ENCODE measurements at regions not wholly inside any gene's neighbourhood (a gene's known extent, or its start where the extent isn't known, plus 50 kb on each side); places are given as distances from the start of the nearest gene placed in this dataset.

DNA sequence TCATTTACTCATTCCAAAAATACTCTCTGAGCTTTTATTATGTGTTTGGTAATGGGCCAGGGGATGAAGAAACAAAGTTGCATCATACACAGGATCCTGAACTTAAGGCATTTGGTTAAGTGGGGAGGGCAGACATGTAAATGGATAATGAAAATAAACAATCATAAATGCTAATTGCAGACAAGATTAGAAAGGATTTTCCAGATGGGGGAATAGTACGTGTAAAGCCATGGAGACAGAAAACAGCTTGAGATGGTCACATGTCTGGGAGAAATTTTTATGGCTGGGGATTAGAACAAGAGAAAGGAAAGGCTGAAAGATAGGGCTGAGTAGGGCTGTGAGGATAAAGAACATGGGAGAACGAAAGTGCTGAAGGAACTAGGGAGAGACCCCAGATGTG is 534.3 kb upstream of the LARGE1 start:
- DNase-seq, result no peak

DNA sequence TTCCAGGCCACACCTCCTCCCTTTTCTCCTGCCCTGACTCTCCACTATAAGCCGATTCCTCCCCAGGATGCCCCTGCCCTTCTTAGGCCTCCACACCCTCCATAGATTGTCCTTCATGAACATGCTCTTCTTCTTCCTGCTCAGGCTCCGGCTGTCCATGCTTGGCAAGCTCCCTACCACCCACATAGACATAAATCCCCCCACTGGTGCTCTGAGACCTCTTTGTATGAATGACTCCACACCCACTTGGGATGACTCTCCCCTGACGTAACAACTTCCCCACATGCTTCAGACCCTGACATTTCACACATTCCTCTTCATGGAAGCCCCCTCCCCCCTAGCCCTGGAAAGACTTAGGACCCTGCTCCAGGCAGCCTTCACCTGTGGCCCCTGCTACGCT is 542.5 kb upstream of the LARGE1 start:
- no peak for DNase-seq

- no peak for DNase-seq
These were observed 555.6 kb upstream of the LARGE1 start for GRCh38 chr22:34475886-34476285.

GRCh38 chr22:34476762-34477161 is 556.5 kb upstream of the LARGE1 start:
- DNase-seq, result no peak

DNA sequence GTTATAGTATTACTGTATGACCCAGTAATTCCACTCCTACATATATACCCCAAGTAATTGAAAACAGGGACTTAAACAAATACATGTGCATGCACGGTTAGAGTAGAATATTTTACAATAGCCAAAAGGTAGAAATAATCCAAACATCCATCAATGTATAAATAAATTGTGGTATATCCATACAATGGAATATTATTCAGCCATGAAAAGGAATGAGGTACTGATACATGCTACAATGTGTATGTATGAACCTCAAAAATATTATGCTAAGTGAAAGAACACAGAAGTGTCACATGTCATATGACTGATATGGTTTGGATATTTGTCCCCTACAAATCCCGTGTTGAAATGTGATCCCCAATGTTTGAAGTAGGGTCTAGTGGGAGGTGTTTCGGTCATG is 560.8 kb upstream of the LARGE1 start:
- DNase-seq, result no peak

DNA sequence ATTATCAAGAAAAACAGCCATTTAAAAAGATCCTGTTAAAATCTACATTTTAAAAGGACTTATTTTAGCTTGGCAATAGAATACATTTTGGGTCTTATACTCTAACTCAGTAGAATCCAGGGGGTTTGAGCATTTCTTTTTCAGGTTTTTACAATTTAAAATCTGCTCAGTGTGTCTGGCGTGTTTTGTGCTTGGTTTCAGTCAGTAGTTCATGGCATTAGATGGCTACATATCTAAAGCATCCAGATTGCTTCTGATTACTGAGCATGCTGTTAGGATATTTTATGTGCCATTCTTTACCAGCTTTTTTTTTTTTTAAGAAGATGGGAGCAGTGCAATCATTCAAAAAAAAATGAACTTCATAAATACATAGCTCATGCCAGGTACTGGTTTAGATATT is 566.1 kb upstream of the LARGE1 start:
- DNase-seq, result no peak

GRCh38 chr22:34489861-34490260 is 569.6 kb upstream of the LARGE1 start:
- no peak for DNase-seq

DNA sequence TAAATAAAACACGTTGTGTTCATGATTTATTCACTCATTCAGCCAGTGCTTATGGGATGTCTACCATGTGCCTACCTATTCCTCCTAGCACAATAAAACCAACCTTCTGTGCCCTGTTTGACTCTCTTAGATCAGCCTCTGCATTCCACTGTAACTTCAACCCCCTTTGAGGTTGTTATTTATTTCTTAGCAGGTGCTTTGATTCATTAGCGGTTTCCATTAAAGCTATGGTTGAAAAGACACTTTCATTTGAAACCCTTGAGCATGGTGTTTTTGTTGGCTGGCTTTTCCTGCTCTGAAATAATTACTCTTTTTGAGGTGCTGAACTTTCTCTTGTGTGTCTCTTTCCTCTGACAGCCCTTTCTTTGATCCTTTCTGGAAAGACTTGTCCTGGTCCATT is 570.6 kb upstream of the LARGE1 start:
- no peak for DNase-seq

DNA sequence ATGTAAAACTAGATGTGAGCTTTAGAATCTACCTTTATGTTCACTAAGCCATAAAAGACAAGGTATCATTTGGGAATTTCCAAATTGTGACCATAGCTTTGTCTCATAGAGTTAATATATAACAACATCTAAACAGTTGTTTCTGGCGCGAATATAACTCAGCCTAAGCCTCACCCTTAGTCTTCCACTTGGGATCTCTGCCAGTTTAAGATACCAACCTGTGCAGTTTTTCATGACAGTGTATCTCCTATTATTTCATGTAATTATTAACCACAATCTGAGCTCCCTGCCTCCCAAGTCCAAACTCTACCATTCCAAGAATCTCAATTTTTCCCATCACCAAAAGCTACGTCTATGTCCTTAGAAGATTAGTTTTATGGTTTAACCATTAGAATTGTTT is 572.5 kb upstream of the ISX start:
- no peak for DNase-seq

DNA sequence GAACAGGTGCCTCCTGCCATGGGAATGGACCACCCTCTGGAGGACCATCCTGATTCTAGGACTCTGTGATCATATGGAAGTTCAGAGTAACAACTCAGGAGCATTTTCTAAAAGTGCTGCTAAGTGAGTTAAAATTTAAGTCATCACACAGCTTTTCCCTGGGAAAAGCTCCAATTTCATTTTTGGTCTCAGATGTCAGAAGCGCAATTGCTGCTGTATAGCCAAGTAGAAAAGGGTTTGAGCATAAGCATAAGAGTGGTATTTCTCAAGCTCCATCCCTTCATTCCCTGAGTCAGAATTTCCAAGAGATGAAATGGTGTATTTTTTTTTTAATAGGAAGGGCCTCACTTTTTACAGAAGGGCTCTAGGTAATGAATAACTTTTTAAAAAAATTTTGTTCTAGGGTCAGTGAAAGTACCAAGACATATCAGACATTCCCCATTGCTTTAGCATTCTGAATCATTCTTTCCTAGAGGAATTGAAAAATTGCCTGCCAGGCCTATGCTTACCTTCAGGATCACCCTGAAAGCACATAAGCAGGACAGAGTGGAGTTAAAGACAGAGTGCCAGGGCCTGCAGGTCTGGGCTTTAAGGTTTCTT is 564.5 kb upstream of the ISX start:
- DNase-seq, result no peak

DNA sequence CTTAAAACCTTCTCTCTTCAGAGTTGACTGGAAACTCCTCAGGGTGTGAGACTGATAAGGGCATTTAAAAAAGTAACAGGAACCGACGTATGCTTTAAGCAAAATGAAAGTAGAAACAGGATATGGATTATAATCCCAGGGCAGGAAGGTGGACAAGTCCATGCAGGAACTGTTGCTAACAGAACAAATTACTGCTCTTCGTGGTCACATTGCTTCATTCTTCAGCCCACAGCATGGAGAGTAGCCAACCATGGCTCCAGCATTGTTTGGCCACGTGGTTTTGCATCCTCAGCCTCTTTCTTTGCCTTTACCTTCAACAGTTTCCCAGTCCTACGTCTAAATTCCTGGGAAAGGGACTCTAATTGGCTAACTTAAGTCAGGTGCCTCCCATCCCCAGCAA is 563.1 kb upstream of the ISX start:
- no peak for DNase-seq

- no peak for DNase-seq
These were observed 557.2 kb upstream of the ISX start for GRCh38 chr22:34508797-34509196.

DNA sequence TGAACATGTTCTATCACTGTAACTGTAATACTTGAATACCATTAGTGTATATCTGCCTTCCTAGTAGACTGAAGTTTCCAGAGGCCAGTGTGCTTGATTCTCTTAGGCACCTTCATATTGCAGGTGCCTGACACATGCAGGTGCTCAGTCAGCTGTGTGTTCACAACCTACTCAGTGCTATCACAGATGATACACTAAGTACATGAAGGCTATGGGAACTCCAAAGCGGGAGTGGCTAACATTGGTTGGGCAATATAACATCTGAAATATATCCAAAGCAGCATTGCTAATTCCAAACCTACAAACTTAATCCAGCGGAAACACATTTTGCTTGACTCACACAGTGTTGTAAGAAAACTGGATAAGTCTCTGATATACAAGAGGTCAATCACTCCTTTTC is 539.3 kb upstream of the ISX start:
- no peak for DNase-seq

DNA sequence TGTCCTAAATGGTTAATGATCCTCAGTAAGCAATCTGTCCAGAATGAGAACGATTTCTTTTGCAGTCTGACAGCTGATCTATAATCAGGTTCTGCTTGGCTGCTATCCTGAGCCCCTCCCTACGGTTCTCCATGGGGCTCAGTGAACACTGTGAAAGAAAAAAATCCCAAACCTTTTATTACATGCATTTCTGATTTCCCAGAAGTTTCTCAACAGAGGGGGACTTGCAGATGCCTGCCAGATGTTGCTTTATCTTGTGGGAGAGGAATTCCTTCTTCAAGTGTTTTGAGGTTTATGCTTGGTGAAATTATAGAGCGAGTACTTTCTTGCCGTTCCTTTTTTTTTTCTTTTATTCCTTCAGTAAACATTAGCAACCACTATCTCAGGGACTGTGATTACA is 531.9 kb upstream of the ISX start:
- no peak for DNase-seq

DNA sequence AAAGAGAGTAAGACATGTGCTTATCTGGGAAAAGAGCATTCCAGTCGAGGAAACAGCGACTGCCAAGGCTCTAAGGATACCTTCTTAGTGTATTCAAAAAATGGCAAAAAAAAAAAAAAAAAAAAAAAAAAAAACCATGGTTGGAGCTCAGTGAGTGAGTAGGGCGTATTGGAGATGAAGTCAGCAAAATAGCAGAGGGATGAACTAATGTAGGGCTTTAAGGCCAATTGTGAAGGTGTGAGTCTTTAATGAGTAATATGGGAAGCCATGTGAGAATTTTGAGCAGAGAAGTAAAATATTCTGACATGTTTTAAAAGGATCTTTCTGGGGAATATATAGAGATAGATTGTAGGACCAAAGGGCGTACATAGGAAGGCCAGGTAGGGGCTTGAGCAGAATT is 498.6 kb upstream of the ISX start:
- no peak for DNase-seq

GRCh38 chr22:34570408-34570807 is 495.6 kb upstream of the ISX start:
- no peak for DNase-seq

DNA sequence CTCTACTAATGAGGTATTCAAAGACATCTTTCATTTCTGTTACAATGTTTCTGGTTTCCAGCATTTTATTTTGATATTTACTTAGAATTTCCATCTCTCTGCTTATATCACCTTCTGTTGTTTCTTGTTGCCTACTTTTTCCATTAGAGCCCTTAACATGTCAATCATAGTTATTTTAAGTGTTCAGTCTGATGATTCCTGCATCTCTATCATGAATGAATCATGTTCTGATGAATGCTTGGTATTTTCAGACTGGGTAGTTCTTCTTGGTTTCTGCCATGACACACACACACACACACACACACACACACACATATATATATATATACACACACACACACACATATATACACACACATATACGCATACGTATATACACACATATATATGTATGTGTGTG is 486.4 kb upstream of the ISX start:
- DNase-seq, result no peak

DNA sequence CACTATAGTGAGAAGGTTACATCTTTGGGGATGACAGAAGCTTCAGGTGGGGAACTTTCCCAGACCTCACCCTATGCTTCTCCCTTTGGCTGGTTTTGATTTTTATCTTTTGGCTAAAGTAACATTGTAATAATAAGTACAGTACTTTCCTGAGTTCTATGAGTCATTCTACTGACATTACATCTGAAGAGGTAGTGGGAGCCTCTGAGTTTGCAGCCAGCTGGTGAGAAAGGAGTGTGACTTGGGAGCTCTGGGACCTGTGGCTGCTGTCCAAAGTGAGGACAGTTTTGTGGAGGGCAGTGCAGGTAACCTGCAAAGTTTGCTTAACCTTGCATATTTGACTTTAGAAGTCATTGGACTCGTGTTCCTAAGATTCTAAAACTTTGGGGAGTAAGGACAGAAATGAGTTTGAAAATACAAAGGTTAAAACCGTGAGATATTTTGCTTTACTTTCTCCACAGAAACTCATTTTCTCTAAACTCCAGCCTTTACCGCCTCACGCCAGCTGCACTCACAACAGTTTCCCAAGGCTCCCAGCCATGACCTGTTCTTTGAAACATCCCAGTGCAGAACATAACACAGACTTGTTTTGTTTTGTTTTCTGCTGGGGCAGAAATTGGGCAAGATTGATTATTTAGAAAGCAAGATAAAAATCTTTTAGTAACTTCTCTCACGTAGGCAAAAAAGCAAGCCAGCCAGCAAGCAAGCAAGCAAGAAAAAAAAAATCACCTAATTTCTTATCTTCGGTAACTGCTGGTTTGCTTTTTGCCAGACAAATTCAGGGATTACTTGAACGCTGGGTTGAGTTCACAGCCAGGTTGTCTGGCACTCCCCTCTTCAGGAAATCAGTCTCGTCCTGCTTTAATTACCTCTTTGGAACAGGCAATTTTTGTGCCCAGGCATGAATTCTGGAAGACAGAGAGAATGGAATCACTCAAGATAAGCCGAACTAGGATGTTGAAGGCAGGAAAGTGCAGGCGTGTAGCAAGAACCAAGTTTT is 478.3 kb upstream of the ISX start:
- DNase-seq, result no peak

DNA sequence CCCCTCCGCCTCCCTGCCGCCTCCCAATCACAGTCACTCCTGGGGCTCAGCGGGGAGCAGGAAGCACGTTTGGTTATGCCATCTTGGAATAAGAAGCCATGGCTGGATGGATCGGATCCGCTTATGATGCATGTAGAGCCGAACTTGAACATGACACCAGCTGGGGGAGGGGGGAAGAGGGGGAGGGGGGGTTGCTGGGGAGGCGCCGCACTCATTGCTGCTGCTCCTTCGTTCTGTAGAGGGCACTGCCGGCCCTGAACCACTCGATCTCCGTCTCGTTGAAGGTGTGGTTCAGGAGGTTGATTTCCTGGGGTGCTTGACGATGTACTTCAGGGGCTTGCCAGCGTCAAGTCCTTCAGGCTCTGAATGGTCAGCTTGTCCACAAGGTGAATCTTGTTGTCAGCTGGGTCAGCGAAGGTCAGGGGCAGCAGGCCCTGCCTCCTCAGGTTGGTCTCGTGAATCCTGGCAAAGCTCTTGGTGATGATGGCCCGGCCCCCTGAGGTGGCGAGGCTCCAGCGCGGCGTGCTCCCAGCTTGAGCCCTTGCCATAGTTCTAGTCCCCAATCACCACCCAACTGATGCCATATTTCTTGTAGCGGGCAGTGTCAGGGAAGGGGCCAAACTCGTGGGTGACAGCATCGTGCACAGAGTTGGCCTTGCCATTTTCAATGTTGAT is 476.9 kb upstream of the ISX start:
- DNase-seq, result no peak

DNA sequence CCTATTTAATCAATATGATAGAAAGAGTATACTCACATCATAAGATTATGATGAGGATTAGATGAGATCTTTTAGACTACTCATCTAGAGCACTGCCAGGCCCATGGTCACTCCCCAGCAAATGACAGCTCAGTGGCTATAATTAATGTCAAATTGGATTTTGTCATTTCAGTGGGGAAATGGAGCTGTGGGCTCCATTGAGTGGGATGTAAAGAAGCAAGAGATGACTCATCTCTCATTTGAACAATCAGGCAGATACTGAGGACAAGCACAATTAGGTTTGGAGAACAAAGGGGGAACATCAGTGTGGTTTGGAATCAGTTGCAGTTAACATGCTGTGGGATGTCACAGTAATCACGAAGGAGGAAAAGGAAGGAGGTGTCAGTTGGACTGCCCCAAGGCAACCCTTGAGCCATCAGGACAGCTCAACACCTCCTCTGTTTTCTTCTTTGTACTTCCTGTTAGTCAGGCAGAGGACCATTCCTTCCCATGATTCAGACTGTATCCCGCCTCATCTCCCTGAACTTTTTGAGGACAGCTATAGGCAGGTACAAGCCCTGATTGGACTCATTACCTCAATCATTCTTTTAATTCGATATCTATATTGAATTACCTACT is 473.7 kb upstream of the ISX start:
- DNase-seq, result no peak

DNA sequence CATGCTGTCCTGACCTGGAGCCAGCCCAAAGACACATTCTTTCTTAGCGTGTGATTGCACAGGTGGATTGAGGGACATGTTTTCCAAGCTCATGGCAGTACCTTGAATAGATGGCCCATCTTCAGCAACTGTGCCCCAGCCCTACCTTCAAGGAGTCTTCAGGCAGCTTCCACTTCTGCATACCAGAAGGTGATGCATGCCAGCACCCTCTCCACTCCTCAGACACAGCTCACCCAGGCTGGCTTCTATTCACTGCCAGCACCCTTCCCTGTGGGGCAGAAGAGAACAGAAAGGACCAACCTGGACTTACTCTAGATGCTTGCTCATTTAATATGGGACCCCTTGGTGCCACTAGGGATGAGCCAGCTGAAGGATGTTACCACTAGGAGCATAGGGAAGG is 466.4 kb upstream of the ISX start:
- no peak for DNase-seq

GRCh38 chr22:34604312-34604711 is 461.6 kb upstream of the ISX start:
- no peak for DNase-seq

- DNase-seq, result no peak
These were observed 457.9 kb upstream of the ISX start for GRCh38 chr22:34608106-34608505.
